NCI-H2227 (cell line): ENCODE measurements at regions not wholly inside any gene's neighbourhood (a gene's known extent, or its start where the extent isn't known, plus 50 kb on each side); places are given as distances from the start of the nearest gene placed in this dataset.

Experiments used
- DNase-seq: peaks from one replicate; lab custom pipeline; 2025; ENCODE audit not compliant: unreplicated experiment; lab: John Stamatoyannopoulos, UW

GRCh38 chr11:42025121-42025803 is 565.8 kb upstream of the LRRC4C start:
- DNase-seq = no peak

GRCh38 chr11:42034826-42035225 is 575.4 kb upstream of the LRRC4C start:
- no peak for DNase-seq

GRCh38 chr11:42036201-42036600 is 576.7 kb upstream of the LRRC4C start:
- no peak for DNase-seq

GRCh38 chr11:42043312-42043711 is 583.9 kb upstream of the LRRC4C start:
- no peak for DNase-seq

- no peak for DNase-seq
These were observed 588.4 kb upstream of the LRRC4C start for GRCh38 chr11:42047637-42048555.

- DNase-seq = no peak
These were observed 589.7 kb upstream of the LRRC4C start for GRCh38 chr11:42049186-42049585.

GRCh38 chr11:42049650-42050049 is 590.2 kb upstream of the LRRC4C start:
- DNase-seq = no peak

- no peak for DNase-seq
These were observed 595.0 kb upstream of the LRRC4C start for GRCh38 chr11:42054351-42054900.

GRCh38 chr11:42055606-42056005 is 596.2 kb upstream of the LRRC4C start:
- no peak for DNase-seq

- no peak for DNase-seq
These were observed 599.3 kb upstream of the LRRC4C start for GRCh38 chr11:42058794-42059193.

- no peak for DNase-seq
These were observed 605.7 kb upstream of the LRRC4C start for GRCh38 chr11:42065199-42065598.

GRCh38 chr11:42066113-42066512 is 606.7 kb upstream of the LRRC4C start:
- DNase-seq = no peak

GRCh38 chr11:42074306-42074705 is 614.9 kb upstream of the LRRC4C start:
- DNase-seq = no peak

- DNase-seq = no peak
These were observed 615.7 kb upstream of the LRRC4C start for GRCh38 chr11:42075180-42075579.

- no peak for DNase-seq
These were observed 618.3 kb upstream of the LRRC4C start for GRCh38 chr11:42077794-42078193.

GRCh38 chr11:42085736-42086135 is 626.3 kb upstream of the LRRC4C start:
- no peak for DNase-seq

GRCh38 chr11:42093541-42093940 is 634.1 kb upstream of the LRRC4C start:
- DNase-seq = no peak

- DNase-seq = no peak
These were observed 638.6 kb upstream of the LRRC4C start for GRCh38 chr11:42098075-42098474.

- no peak for DNase-seq
These were observed 653.4 kb upstream of the LRRC4C start for GRCh38 chr11:42112866-42113265.

- no peak for DNase-seq
These were observed 655.5 kb upstream of the LRRC4C start for GRCh38 chr11:42114927-42115326.

- no peak for DNase-seq
These were observed 679.0 kb upstream of the LRRC4C start for GRCh38 chr11:42138454-42138853.

GRCh38 chr11:42145311-42145710 is 685.9 kb upstream of the LRRC4C start:
- no peak for DNase-seq
